AG09319 (cell line): ENCODE measurements at regions not wholly inside any gene's neighbourhood (a gene's known extent, or its start where the extent isn't known, plus 50 kb on each side); places are given as distances from the start of the nearest gene placed in this dataset.

ENCODE experiments used
- DNase-seq: peaks from one replicate; pipeline ENCODE4 v3.0.0-alpha.2; 2010; ENCODE audit warnings: low read depth; ENCODE audit errors: extremely low read depth
- TF ChIP-seq, protein P1 (sequence below): IDR thresholded peaks from 2 replicates; pipeline ENCODE4 v1.5.1; 2011; ENCODE audit warnings: low read depth, mild to moderate bottlenecking, inconsistent platforms, low read length, moderate library complexity

- TF ChIP-seq, protein P1, sequence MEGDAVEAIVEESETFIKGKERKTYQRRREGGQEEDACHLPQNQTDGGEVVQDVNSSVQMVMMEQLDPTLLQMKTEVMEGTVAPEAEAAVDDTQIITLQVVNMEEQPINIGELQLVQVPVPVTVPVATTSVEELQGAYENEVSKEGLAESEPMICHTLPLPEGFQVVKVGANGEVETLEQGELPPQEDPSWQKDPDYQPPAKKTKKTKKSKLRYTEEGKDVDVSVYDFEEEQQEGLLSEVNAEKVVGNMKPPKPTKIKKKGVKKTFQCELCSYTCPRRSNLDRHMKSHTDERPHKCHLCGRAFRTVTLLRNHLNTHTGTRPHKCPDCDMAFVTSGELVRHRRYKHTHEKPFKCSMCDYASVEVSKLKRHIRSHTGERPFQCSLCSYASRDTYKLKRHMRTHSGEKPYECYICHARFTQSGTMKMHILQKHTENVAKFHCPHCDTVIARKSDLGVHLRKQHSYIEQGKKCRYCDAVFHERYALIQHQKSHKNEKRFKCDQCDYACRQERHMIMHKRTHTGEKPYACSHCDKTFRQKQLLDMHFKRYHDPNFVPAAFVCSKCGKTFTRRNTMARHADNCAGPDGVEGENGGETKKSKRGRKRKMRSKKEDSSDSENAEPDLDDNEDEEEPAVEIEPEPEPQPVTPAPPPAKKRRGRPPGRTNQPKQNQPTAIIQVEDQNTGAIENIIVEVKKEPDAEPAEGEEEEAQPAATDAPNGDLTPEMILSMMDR, result no peak
- DNase-seq, result no peak
Measured at GRCh38 chr12:58765653-58766512, 154.4 kb downstream of the LRIG3 start.

DNA sequence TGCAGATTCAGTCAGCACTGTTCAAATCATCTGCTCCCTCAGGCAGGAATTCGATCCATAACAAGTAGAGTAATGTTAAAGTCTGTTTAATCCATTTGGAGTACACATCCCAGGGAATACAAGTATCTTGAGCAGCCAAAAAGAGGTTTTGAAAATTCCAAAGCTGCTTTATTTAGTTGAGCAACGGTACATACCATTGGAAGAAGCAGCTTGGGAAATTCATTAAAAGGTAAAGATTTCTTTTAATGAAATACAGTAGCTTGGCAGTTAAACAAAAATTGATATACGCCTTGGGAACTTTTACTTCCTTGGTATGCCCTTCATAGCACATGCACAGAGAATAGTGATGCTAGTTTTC, 153.8 kb downstream of the LRIG3 start:
- DNase-seq, result no peak
- TF ChIP-seq, protein P1, result no peak

- TF ChIP-seq, protein P1, result no peak
- no peak for DNase-seq
Measured at GRCh38 chr12:58767496-58767895, 152.8 kb downstream of the LRIG3 start.

DNA sequence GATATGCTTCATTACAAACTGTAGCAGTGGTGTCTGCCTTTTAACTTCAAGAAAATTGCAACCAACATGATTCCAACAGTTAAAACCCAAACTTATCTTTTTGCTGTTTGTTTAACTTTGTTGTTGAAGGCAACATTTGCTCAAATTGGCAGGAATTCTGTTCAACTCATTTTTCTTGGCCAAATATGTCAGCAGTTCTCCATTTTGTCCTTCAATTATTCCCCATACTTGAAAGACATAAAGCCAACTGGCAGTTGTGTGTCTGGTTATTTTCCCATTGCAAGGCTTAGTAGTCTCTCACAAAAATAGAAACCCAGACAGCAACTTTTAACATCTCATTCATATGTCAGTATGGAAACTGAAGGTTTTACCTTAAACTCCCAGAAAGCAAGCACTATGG, 146.3 kb downstream of the LRIG3 start:
- TF ChIP-seq, protein P1, result no peak
- DNase-seq, result no peak

DNA sequence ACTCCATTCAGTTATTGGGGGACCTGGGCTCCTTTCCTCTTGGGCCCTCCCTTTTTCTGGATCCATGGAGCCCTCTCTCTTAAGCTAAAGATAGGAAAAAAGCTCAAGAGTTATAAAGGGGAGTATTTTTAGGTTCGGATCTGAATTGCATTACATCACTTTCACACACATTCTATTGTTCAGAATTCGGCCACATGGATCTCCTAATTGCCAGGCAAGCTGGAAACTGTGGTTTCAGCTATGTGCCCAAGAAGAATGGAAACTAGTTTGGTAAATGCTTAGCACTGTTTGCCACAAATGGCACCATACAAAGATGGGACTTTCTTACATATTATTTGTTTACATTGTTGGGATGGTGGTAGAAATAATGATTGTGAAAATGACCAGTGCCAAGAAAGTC, 145.6 kb downstream of the LRIG3 start:
- no peak for DNase-seq
- TF ChIP-seq, protein P1, result no peak

GRCh38 chr12:58775396-58775795, 144.9 kb downstream of the LRIG3 start:
- TF ChIP-seq, protein P1, result no peak

DNA sequence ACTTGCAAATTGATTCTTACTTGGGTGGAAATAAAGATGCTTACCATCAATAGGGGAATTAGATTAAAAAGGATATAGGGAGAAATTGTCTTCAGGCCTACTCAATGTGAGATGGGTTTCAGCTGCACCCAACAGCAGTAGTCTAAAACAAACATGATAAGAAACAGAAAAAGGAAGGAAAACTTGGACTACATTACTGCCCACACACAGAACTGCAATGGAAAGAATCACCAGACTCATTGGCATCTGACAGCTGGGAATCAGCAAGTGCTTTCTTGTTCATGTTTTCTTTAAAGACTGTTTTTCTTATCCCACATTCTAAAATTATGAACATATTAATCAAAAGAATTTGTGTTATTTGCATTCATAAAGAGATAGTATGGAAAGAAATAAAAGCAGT, 144.2 kb downstream of the LRIG3 start:
- DNase-seq, result no peak

More at GRCh38 chr12:58775396-58775795, 144.9 kb downstream of the LRIG3 start:
- no peak for DNase-seq

More for the DNA sequence above, 144.2 kb downstream of the LRIG3 start:
- TF ChIP-seq, protein P1, result no peak
